ENCODE measurements at regions not wholly inside any gene's neighbourhood (a gene's known extent, or its start where the extent isn't known, plus 50 kb on each side); places are given as distances from the start of the nearest gene placed in this dataset.

DNA sequence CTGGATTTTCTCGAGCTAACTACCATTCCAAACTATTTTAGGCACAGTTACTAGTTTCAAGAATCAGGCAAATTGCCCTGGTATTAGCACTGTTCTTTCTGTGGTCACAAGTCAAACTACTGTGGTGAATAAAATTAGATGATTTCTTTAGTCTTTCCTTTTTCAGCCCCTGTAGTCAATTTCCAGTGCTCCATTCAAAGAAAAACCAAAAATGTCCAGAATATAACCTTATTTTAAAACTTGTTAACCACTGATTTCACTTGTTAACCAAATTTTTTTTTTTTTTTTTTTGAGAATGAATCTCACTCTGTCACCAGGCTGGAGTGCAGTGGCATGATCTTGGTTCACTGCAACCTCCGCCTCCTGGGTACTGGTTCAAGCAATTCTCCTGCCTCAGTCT is 50.6 kb upstream of the USPL1 start:
- TF ChIP-seq, protein P1, sequence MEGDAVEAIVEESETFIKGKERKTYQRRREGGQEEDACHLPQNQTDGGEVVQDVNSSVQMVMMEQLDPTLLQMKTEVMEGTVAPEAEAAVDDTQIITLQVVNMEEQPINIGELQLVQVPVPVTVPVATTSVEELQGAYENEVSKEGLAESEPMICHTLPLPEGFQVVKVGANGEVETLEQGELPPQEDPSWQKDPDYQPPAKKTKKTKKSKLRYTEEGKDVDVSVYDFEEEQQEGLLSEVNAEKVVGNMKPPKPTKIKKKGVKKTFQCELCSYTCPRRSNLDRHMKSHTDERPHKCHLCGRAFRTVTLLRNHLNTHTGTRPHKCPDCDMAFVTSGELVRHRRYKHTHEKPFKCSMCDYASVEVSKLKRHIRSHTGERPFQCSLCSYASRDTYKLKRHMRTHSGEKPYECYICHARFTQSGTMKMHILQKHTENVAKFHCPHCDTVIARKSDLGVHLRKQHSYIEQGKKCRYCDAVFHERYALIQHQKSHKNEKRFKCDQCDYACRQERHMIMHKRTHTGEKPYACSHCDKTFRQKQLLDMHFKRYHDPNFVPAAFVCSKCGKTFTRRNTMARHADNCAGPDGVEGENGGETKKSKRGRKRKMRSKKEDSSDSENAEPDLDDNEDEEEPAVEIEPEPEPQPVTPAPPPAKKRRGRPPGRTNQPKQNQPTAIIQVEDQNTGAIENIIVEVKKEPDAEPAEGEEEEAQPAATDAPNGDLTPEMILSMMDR (IDR thresholded peaks at IDR 0.05; ENCODE audit: insufficient read depth, missing control alignments), result no peak
- no peak for FAIRE-seq
- no peak for DNase-seq (ENCODE audit: insufficient read length, low spot score)

All from D721Med (cell line).